Upper lobe of left lung (tissue), 4 donors: ENCODE measurements at regions not wholly inside any gene's neighbourhood (a gene's known extent, or its start where the extent isn't known, plus 50 kb on each side); places are given as distances from the start of the nearest gene placed in this dataset.

ENCODE experiments used
- EP300 ChIP-seq, 4 donors: sonication (generic); formaldehyde crosslinking; IDR thresholded peaks; one replicate each; pipeline ENCODE4 v1.5.1; 2017; ENCODE audit warnings: antibody characterized with exemption in 4 of 4, control low read depth in 2 of 4
- POLR2A ChIP-seq, 4 donors: fragments of 450-650 bp; IDR thresholded peaks; one replicate each; pipeline ENCODE4 v1.5.1; 2016 to 2017; ENCODE audit warnings: antibody characterized with exemption in 4 of 4, mild to moderate bottlenecking in 2 of 4
- TF ChIP-seq, protein P1 (sequence below), 6 experiments: fragments of 450-650 bp in 4 of 6; fragments of 200-600 bp in 2 of 6; sonication (generic) in 2 of 6; IDR thresholded peaks; one replicate each; pipeline ENCODE4 v1.5.1; 2016 to 2019; ENCODE audit warnings: antibody characterized with exemption in 6 of 6

GRCh38 chr13:103731959-103732358 lies 665.7 kb upstream of the SLC10A2 start:
- TF ChIP-seq POLR2A (IDR thresholded peaks at IDR 0.05) = no peak
- TF ChIP-seq, protein P1, sequence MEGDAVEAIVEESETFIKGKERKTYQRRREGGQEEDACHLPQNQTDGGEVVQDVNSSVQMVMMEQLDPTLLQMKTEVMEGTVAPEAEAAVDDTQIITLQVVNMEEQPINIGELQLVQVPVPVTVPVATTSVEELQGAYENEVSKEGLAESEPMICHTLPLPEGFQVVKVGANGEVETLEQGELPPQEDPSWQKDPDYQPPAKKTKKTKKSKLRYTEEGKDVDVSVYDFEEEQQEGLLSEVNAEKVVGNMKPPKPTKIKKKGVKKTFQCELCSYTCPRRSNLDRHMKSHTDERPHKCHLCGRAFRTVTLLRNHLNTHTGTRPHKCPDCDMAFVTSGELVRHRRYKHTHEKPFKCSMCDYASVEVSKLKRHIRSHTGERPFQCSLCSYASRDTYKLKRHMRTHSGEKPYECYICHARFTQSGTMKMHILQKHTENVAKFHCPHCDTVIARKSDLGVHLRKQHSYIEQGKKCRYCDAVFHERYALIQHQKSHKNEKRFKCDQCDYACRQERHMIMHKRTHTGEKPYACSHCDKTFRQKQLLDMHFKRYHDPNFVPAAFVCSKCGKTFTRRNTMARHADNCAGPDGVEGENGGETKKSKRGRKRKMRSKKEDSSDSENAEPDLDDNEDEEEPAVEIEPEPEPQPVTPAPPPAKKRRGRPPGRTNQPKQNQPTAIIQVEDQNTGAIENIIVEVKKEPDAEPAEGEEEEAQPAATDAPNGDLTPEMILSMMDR (IDR thresholded peaks at IDR 0.05) = no peak
- no peak for TF ChIP-seq EP300 (IDR thresholded peaks at IDR 0.05)
